Muscle layer of duodenum (tissue), 2 donors: ENCODE measurements at regions not wholly inside any gene's neighbourhood (a gene's known extent, or its start where the extent isn't known, plus 50 kb on each side); places are given as distances from the start of the nearest gene placed in this dataset.

ENCODE experiments used
- H3K27ac ChIP-seq: one replicate; pipeline ENCODE4 v1.7.0; 2013; ENCODE audit warnings: mild to moderate bottlenecking, low read length
- H3K27me3 ChIP-seq: one replicate; pipeline ENCODE4 v1.7.0; 2013; ENCODE audit warnings: low read depth, mild to moderate bottlenecking, control low read depth, low read length
- H3K36me3 ChIP-seq, 2 donors: one replicate each; pipeline ENCODE4 v1.7.0; 2013; ENCODE audit warnings: low read length in 2 of 2, control low read depth in 1 of 2, mild to moderate bottlenecking in 1 of 2; ENCODE audit not compliant: insufficient read depth in 2 of 2, control insufficient read depth in 1 of 2
- H3K4me1 ChIP-seq, 2 donors: one replicate each; pipeline ENCODE4 v1.7.0; 2013; ENCODE audit warnings: low read length in 2 of 2, mild to moderate bottlenecking in 2 of 2, control low read depth in 1 of 2, moderate library complexity in 1 of 2; ENCODE audit not compliant: insufficient read depth in 2 of 2, control insufficient read depth in 1 of 2
- H3K4me3 ChIP-seq, 2 donors: one replicate each; pipeline ENCODE4 v1.7.0; 2013; ENCODE audit warnings: low read length in 2 of 2, low read depth in 1 of 2, mild to moderate bottlenecking in 1 of 2
- H3K9me3 ChIP-seq, 2 donors: one replicate each; pipeline ENCODE4 v1.7.0; 2013; ENCODE audit warnings: low read length in 2 of 2, control low read depth in 1 of 2, mild to moderate bottlenecking in 1 of 2; ENCODE audit not compliant: control insufficient read depth in 1 of 2
- donor health status: healthy.

GRCh38 chr2:57957238-57957637 lies 89.4 kb upstream of the VRK2 start:
- no peaks in the 10 kb centered on the region for H3K4me1 ChIP-seq
- no peak overlapping the region for H3K4me3 ChIP-seq
- H3K27ac ChIP-seq, result no peak overlapping the region
- no peaks in the 10 kb centered on the region for H3K9me3 ChIP-seq
- H3K36me3 ChIP-seq, result no peaks in the 10 kb centered on the region
- no peaks in the 10 kb centered on the region for H3K27me3 ChIP-seq

- Histone ChIP-seq H3K4me3 (no peak overlapping the region), H3K4me1 (no peaks in the 10 kb centered on the region), H3K36me3 (no peaks in the 10 kb centered on the region), H3K9me3 (no peaks in the 10 kb centered on the region), H3K27me3 (no peaks in the 10 kb centered on the region), H3K27ac (no peak overlapping the region)
Measured at GRCh38 chr2:57959390-57959789, 87.2 kb upstream of the VRK2 start.

- Histone ChIP-seq H3K36me3 (no peaks in the 10 kb centered on the region), H3K4me1 (no peaks in the 10 kb centered on the region), H3K9me3 (no peaks in the 10 kb centered on the region), H3K4me3 (no peak overlapping the region), H3K27ac (no peak overlapping the region), H3K27me3 (no peaks in the 10 kb centered on the region)
Measured at GRCh38 chr2:57962861-57963260, 83.7 kb upstream of the VRK2 start.

- Histone ChIP-seq H3K4me1 (no peaks in the 10 kb centered on the region), H3K27me3 (no peaks in the 10 kb centered on the region), H3K4me3 (no peak overlapping the region), H3K36me3 (no peaks in the 10 kb centered on the region), H3K9me3 (no peaks in the 10 kb centered on the region), H3K27ac (no peak overlapping the region)
Measured at GRCh38 chr2:57965219-57965618, 81.4 kb upstream of the VRK2 start.

GRCh38 chr2:57965961-57966360 lies 80.6 kb upstream of the VRK2 start:
- Histone ChIP-seq H3K4me3 (no peak overlapping the region), H3K27me3 (no peaks in the 10 kb centered on the region), H3K4me1 (no peaks in the 10 kb centered on the region), H3K27ac (no peak overlapping the region), H3K36me3 (no peaks in the 10 kb centered on the region), H3K9me3 (no peaks in the 10 kb centered on the region)

- no peak overlapping the region for H3K4me3 ChIP-seq
- peaks cover 0 to 2% of the 10 kb centered on the region in 2 donors for H3K9me3 ChIP-seq
- no peaks in the 10 kb centered on the region for H3K4me1 ChIP-seq
- no peaks in the 10 kb centered on the region for H3K36me3 ChIP-seq
- no peak overlapping the region for H3K27ac ChIP-seq
- H3K27me3 ChIP-seq, result no peaks in the 10 kb centered on the region
Measured at GRCh38 chr2:57973621-57974186, 72.9 kb upstream of the VRK2 start.

GRCh38 chr2:57979158-57979557 lies 67.4 kb upstream of the VRK2 start:
- Histone ChIP-seq H3K27ac (no peak overlapping the region), H3K4me3 (no peak overlapping the region), H3K4me1 (no peaks in the 10 kb centered on the region)

GRCh38 chr2:57981083-57981768 lies 65.4 kb upstream of the VRK2 start:
- Histone ChIP-seq H3K27ac (no peak overlapping the region), H3K4me1 (no peaks in the 10 kb centered on the region), H3K4me3 (no peak overlapping the region), H3K36me3 (no peaks in the 10 kb centered on the region), H3K27me3 (no peaks in the 10 kb centered on the region), H3K9me3 (no peaks in the 10 kb centered on the region)

More at GRCh38 chr2:57979158-57979557, 67.4 kb upstream of the VRK2 start:
- Histone ChIP-seq H3K36me3 (no peaks in the 10 kb centered on the region), H3K27me3 (no peaks in the 10 kb centered on the region), H3K9me3 (no peaks in the 10 kb centered on the region)

GRCh38 chr2:57987835-57988573 lies 58.6 kb upstream of the VRK2 start:
- Histone ChIP-seq H3K27me3 (no peaks in the 10 kb centered on the region), H3K4me3 (no peak overlapping the region), H3K27ac (no peak overlapping the region), H3K36me3 (no peaks in the 10 kb centered on the region), H3K4me1 (no peaks in the 10 kb centered on the region), H3K9me3 (no peaks in the 10 kb centered on the region)

- no peaks in the 10 kb centered on the region for H3K9me3 ChIP-seq
- H3K27me3 ChIP-seq, result no peaks in the 10 kb centered on the region
- H3K4me1 ChIP-seq, result no peaks in the 10 kb centered on the region
- no peak overlapping the region for H3K4me3 ChIP-seq
- no peaks in the 10 kb centered on the region for H3K36me3 ChIP-seq
- H3K27ac ChIP-seq, result no peak overlapping the region
Measured at GRCh38 chr2:57990118-57990725, 56.4 kb upstream of the VRK2 start.
